H9 (cell line): ENCODE measurements at regions not wholly inside any gene's neighbourhood (a gene's known extent, or its start where the extent isn't known, plus 50 kb on each side); places are given as distances from the start of the nearest gene placed in this dataset.

Source experiments
- DNase-seq: peaks from one replicate; pipeline ENCODE4 v3.0.0-alpha.2; 2017
- H2AFZ ChIP-seq: one replicate; pipeline ENCODE4 v1.6.1; 2013; ENCODE audit warnings: mild to moderate bottlenecking, low read length, control low read depth, moderate library complexity
- H2AK5ac ChIP-seq: 2 replicates; pipeline ENCODE4 v1.6.1; 2013; ENCODE audit warnings: low read length, control low read depth, mixed read lengths; ENCODE audit not compliant: insufficient read length
- H2BK120ac ChIP-seq: one replicate; pipeline ENCODE4 v1.6.1; 2013; ENCODE audit warnings: low read depth, mild to moderate bottlenecking, low read length, control low read depth, inconsistent platforms; ENCODE audit not compliant: poor library complexity, severe bottlenecking
- H2BK12ac ChIP-seq: 2 replicates; pipeline ENCODE4 v1.6.1; 2013; ENCODE audit warnings: low read length, control low read depth, mixed read lengths, low read depth; ENCODE audit not compliant: insufficient read length
- H2BK15ac ChIP-seq: 2 replicates; pipeline ENCODE4 v1.6.1; 2013; ENCODE audit warnings: low read depth, low read length, control low read depth
- H2BK20ac ChIP-seq: one replicate; pipeline ENCODE4 v1.6.1; 2013; ENCODE audit warnings: low read depth, mild to moderate bottlenecking, low read length, control low read depth, inconsistent platforms; ENCODE audit not compliant: poor library complexity, severe bottlenecking
- H2BK5ac ChIP-seq: 2 replicates; pipeline ENCODE4 v1.6.1; 2013; ENCODE audit warnings: low read length, control low read depth, mixed read lengths; ENCODE audit not compliant: insufficient read length
- H3K14ac ChIP-seq: 2 replicates; pipeline ENCODE4 v1.6.1; 2013; ENCODE audit warnings: low read length, control low read depth; ENCODE audit not compliant: insufficient read depth
- H3K18ac ChIP-seq: 2 replicates; pipeline ENCODE4 v1.6.1; 2013; ENCODE audit warnings: low read depth, mild to moderate bottlenecking, mixed read lengths, low read length, control low read depth; ENCODE audit not compliant: insufficient read length
- H3K23ac ChIP-seq: 2 replicates; pipeline ENCODE4 v1.6.1; 2013; ENCODE audit warnings: low read length, control low read depth, mixed read lengths, low read depth; ENCODE audit not compliant: insufficient read length
- H3K23me2 ChIP-seq: 2 replicates; pipeline ENCODE4 v1.6.1; 2013; ENCODE audit warnings: low read depth, mild to moderate bottlenecking, mixed read lengths, low read length, control low read depth; ENCODE audit not compliant: insufficient read length, poor library complexity, severe bottlenecking
- H3K27ac ChIP-seq: 2 replicates; pipeline ENCODE4 v1.5.1; 2013; ENCODE audit warnings: low read length, control low read depth, mixed read lengths, low read depth; ENCODE audit not compliant: insufficient read length
- H3K27me3 ChIP-seq: 2 replicates; pipeline ENCODE4 v1.6.1; 2013; ENCODE audit warnings: low read length, control low read depth, inconsistent platforms; ENCODE audit not compliant: insufficient read depth
- H3K4ac ChIP-seq: 2 replicates; pipeline ENCODE4 v1.6.1; 2013; ENCODE audit warnings: low read depth, mild to moderate bottlenecking, control low read depth, inconsistent platforms, low read length, moderate library complexity
- H3K4me1 ChIP-seq: 2 replicates; pipeline ENCODE4 v1.6.1; 2013; ENCODE audit warnings: low read length, control low read depth, inconsistent platforms; ENCODE audit not compliant: insufficient read depth
- H3K4me2 ChIP-seq: 2 replicates; pipeline ENCODE4 v1.6.1; 2013; ENCODE audit warnings: low read length, control low read depth, mixed read lengths; ENCODE audit not compliant: insufficient read length, insufficient read depth
- H3K56ac ChIP-seq: 2 replicates; pipeline ENCODE4 v1.6.1; 2013; ENCODE audit warnings: low read depth, mild to moderate bottlenecking, mixed read lengths, low read length, control low read depth; ENCODE audit not compliant: insufficient read length
- H3K79me1 ChIP-seq: 2 replicates; pipeline ENCODE4 v1.6.1; 2013; ENCODE audit warnings: low read depth, mild to moderate bottlenecking, moderate library complexity, low read length, control low read depth, inconsistent platforms; ENCODE audit not compliant: insufficient read depth, poor library complexity, severe bottlenecking
- H3K79me2 ChIP-seq: 2 replicates; pipeline ENCODE4 v1.6.1; 2013; ENCODE audit warnings: low read length, control low read depth, inconsistent platforms; ENCODE audit not compliant: insufficient read depth
- H3K9ac ChIP-seq: 2 replicates; pipeline ENCODE4 v1.6.1; 2013; ENCODE audit warnings: low read length, control low read depth, mixed read lengths; ENCODE audit not compliant: insufficient read length; ENCODE audit errors: extremely low read depth
- H3K9me3 ChIP-seq: one replicate; pipeline ENCODE4 v1.6.1; 2013; ENCODE audit warnings: low read depth, low read length, inconsistent platforms; ENCODE audit not compliant: control insufficient read depth
- H3T11ph ChIP-seq: one replicate; pipeline ENCODE4 v1.6.1; 2013; ENCODE audit warnings: mild to moderate bottlenecking, low read length, control low read depth, inconsistent platforms
- H4K20me1 ChIP-seq: one replicate; pipeline ENCODE4 v1.6.1; 2013; ENCODE audit not compliant: control insufficient read depth, insufficient read length, insufficient read depth
- H4K5ac ChIP-seq: 2 replicates; pipeline ENCODE4 v1.6.1; 2013; ENCODE audit warnings: low read depth, mild to moderate bottlenecking, mixed read lengths, low read length, control low read depth; ENCODE audit not compliant: insufficient read length
- H4K8ac ChIP-seq: replicated peaks from 2 replicates; pipeline ENCODE4 v1.6.1; 2013; ENCODE audit warnings: low read length, control low read depth, mixed read lengths, low read depth; ENCODE audit not compliant: insufficient read length
- H4K91ac ChIP-seq: 2 replicates; pipeline ENCODE4 v1.6.1; 2013; ENCODE audit warnings: low read depth, mild to moderate bottlenecking, moderate library complexity, mixed read lengths, low read length, control low read depth; ENCODE audit not compliant: insufficient read length
- H3K27ac Mint-ChIP-seq, 3 experiments: 2 replicates in 2 of 3; 3 replicates in 1 of 3; pipeline ENCODE4 v1.8.0; 2020 to 2021; ENCODE audit warnings: mixed read lengths in 3 of 3, mild to moderate bottlenecking in 1 of 3, moderate library complexity in 1 of 3
- H3K27me3 Mint-ChIP-seq: 2 replicates; pipeline ENCODE4 v1.8.0; 2021; ENCODE audit warnings: low read depth, mild to moderate bottlenecking, moderate library complexity, mixed read lengths
- H3K36me3 Mint-ChIP-seq, 3 experiments: 2 replicates in 2 of 3; 3 replicates in 1 of 3; pipeline ENCODE4 v1.8.0; 2020 to 2021; ENCODE audit warnings: low read depth in 3 of 3, mixed read lengths in 3 of 3; ENCODE audit not compliant: insufficient read depth in 1 of 3
- H3K4me1 Mint-ChIP-seq, 2 experiments: 2 replicates each; pipeline ENCODE4 v1.8.0; 2020; ENCODE audit warnings: mixed read lengths in 2 of 2
- H3K4me3 Mint-ChIP-seq, 2 experiments: 2 replicates in 1 of 2; 3 replicates in 1 of 2; pipeline ENCODE4 v1.8.0; 2020 to 2021; ENCODE audit warnings: mild to moderate bottlenecking in 2 of 2, mixed read lengths in 2 of 2, moderate library complexity in 1 of 2
- H3K9me3 Mint-ChIP-seq, 2 experiments: 2 replicates in 1 of 2; 3 replicates in 1 of 2; pipeline ENCODE4 v1.8.0; 2020; ENCODE audit warnings: mild to moderate bottlenecking in 2 of 2, mixed read lengths in 2 of 2, moderate library complexity in 1 of 2
- WGBS: extraction: QIAGEN DNeasy Blood & Tissue Kit; methylation state at CpG from one replicate; pipeline ENCODE4 v1.1.7; 2013; ENCODE audit warnings: missing lambda C conversion rate, low lambda C conversion rate, mixed read lengths; ENCODE audit not compliant: insufficient read length; ENCODE audit errors: extremely low coverage; 5-methylcytosine and 5-hydroxymethylcytosine counted together
- TF ChIP-seq, protein P1 (sequence below): fragments of 200-600 bp; sonication (generic); conservative IDR thresholded peaks from 3 replicates; pipeline ENCODE4 v1.8.0; 2021; ENCODE audit warnings: antibody characterized with exemption, mild to moderate bottlenecking

DNA sequence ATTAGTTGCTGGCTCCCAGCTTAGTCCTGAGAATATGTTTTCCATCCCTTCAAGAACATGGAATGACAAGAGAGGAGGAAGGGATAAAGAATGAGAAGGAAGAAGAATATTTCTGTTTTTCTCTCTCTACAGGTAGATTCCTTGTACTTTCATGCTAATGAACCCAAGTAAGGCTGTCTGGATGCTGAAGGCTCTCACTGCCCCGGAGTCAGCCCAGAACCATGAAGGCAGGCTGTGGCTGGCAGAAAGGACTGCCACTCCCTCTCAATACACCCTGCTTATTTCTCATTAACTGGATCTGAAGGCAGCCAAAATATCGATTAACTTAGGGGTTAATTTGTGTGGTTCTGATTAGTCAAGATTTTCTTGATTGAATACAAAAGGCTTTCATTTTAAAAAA, 93.1 kb upstream of the NPAS2 start:
- Histone ChIP-seq H2BK15ac (no peak overlapping the region), H2BK120ac (no peak overlapping the region), H3K9me3 (no peaks in the 10 kb centered on the region), H3K27ac (no peak overlapping the region), H2BK12ac (no peak overlapping the region), H3K79me1 (no peaks in the 10 kb centered on the region), H3K56ac (no peak overlapping the region), H3K18ac (no peak overlapping the region), H2BK20ac (no peak overlapping the region), H2AFZ (no peak overlapping the region), H3K79me2 (no peaks in the 10 kb centered on the region), H3K4me1 (peaks cover 6% of the 10 kb centered on the region; the same call in 1 of the 2 replicates), H3K4me2 (no peak overlapping the region), H3K4ac (no peak overlapping the region), H4K20me1 (no peaks in the 10 kb centered on the region), H3K9ac (no peak overlapping the region), H3K27me3 (no peaks in the 10 kb centered on the region), H4K5ac (no peak overlapping the region), H4K8ac (no peak overlapping the region), H2BK5ac (no peak overlapping the region), H3K23ac (no peak overlapping the region), H3K14ac (no peak overlapping the region), H3T11ph (no peak overlapping the region), H4K91ac (no peak overlapping the region), H3K23me2 (no peaks in the 10 kb centered on the region), H2AK5ac (no peak overlapping the region)
- H3K27me3 Mint-ChIP-seq = peaks cover 1% of the 10 kb centered on the region; the same call in 1 of the 2 replicates
- no CpG with 5 or more reads among the region's 2 CpGs for WGBS
- peaks cover 0 to 10% (median 4%) of the 10 kb centered on the region in 3 experiments; a peak in 3 of 7 replicates for H3K36me3 Mint-ChIP-seq
- TF ChIP-seq, protein P1, sequence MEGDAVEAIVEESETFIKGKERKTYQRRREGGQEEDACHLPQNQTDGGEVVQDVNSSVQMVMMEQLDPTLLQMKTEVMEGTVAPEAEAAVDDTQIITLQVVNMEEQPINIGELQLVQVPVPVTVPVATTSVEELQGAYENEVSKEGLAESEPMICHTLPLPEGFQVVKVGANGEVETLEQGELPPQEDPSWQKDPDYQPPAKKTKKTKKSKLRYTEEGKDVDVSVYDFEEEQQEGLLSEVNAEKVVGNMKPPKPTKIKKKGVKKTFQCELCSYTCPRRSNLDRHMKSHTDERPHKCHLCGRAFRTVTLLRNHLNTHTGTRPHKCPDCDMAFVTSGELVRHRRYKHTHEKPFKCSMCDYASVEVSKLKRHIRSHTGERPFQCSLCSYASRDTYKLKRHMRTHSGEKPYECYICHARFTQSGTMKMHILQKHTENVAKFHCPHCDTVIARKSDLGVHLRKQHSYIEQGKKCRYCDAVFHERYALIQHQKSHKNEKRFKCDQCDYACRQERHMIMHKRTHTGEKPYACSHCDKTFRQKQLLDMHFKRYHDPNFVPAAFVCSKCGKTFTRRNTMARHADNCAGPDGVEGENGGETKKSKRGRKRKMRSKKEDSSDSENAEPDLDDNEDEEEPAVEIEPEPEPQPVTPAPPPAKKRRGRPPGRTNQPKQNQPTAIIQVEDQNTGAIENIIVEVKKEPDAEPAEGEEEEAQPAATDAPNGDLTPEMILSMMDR = no peak
- H3K4me1 Mint-ChIP-seq = peaks cover 14 to 25% of the 10 kb centered on the region in 2 experiments
- peaks cover 8 to 13% of the 10 kb centered on the region in 2 experiments for H3K9me3 Mint-ChIP-seq
- H3K4me3 Mint-ChIP-seq = peak overlapping the region in 1 of 2 experiments; percentile 32; a peak in 1 of 5 replicates
- H3K27ac Mint-ChIP-seq = peak overlapping the region; percentile 39 to 51 (median 40); a peak in 4 of 7 replicates
- no peak for DNase-seq
